SKM-1 (cell line): ENCODE measurements at regions not wholly inside any gene's neighbourhood (a gene's known extent, or its start where the extent isn't known, plus 50 kb on each side); places are given as distances from the start of the nearest gene placed in this dataset.
A peak's percentile ranks its signal among the peaks of the same experiment; 100 is the strongest.

Experiments
- DNase-seq: peaks from one replicate; lab custom pipeline; 2025; ENCODE audit not compliant: unreplicated experiment; lab: John Stamatoyannopoulos, UW

DNA sequence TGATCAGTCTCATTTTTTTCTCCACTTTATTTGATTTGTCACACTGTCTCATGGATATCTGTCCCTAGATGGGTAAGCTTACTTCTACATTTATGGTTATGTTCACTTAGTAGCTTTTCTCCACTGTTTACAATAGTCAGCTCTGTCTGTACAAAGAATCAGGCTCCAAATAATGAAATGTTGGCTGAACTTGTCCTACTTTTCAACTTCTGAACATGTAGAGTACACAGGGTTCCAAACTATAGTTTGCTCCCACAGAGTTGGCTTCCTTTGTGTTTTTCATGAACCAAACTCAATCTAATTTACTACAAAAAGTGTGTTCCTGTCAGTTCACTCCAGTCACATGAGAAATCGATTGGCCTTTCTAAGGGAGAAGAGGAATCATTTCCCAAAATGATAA, 175.0 kb downstream of the CCDC71L start:
- DNase-seq: no peak

DNA sequence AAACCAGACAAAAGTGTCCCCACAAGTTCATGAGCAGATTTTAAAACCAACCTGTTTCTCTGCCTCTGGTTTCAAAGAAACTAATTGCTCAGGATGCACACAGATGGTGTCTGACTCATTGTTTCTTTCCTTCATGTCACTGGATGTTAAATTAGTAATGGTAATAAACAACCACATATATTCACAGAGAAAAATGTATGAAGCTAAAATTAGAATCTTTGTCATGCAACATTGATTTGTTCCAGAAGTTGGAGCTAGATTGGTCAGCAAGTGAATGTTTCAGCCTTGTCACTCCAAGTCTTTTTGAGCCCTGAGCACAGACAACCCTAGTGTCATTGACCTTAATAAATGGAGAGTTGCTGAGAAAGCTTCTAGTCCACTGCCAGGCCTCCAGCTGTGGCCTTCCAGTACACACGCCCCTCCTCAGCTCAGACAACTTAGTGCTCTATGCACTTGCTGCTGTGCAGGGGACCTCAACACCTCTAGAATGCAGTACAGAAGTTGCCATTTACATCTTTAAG, 175.9 kb downstream of the CCDC71L start:
- no peak for DNase-seq

DNA sequence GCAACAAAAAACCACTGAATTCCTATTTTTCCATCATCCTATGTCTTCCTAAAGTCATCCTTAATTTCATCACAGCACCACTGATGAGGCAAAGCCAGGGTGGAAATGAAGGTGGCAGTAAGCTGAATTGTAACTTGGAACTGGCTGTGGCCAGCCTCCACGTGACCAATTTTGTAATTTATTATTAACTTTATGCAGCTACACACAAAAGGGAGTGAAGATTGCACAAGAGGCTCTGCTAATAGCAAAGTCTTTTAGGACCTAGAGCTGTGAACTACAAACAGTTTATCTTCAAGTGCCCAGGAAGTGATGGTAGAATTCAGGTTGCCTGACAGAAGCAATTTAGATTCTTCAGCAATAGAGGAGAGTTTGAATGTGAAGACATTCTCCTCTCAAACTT, 176.4 kb downstream of the CCDC71L start:
- no peak for DNase-seq

DNA sequence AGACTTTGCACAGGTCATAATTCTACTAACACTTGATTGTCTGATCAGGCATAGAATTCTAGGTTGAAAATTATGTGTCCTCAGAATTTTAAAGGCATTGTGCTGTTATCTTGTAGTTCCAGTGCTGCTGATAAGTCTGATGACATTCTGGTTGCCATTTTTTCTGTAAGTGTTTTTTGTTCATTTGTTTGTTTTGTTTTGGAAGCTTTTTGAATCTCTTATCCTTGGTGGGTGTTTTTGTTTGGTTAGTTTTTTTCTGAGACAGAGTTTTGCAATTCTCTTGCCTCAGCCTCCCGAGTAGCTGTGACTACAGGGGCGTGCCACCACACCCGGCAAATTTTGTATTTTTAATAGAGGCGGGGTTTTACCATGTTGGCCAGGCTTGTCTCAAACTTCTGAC, 178.9 kb downstream of the CCDC71L start:
- no peak for DNase-seq

DNA sequence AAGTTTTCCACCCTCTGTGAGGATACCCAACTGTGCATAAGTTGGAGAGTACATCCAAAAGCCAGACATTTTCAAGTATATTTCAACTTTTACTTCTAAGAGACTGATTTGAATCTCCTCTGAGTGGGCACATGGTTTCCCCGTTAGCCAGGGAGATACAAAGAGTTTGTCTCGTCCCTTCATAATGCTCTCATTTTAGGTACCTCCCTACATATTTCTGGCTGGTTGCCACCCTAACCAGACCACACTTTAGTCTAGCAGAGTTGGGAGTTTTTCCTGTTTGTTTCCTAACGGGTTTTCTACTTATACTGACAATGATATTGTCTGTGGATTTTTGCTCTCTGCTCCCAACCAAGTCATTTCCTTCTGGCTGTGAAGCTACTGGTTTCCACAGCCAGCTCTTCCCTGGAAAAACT, 180.3 kb downstream of the CCDC71L start:
- no peak for DNase-seq

DNA sequence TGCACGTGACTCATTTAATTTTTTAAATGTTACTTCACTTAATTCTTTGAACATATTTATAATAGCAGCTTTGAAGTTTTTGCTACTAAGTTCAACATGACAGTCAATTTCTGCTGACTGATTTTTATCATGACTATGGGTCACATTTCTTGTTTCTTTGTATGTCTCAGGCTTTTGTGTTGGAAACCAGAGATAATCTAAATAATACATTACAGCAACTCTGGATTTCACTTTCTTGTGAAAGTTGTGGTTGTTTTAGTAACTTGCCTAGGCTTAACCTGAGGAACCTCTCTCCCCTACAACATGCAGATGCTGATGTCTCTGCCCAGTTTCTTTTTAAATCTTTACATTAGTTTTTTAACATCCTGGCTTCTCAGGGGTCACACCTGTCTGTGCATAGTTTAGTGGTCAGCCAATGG, 180.8 kb downstream of the CCDC71L start:
- no peak for DNase-seq

DNA sequence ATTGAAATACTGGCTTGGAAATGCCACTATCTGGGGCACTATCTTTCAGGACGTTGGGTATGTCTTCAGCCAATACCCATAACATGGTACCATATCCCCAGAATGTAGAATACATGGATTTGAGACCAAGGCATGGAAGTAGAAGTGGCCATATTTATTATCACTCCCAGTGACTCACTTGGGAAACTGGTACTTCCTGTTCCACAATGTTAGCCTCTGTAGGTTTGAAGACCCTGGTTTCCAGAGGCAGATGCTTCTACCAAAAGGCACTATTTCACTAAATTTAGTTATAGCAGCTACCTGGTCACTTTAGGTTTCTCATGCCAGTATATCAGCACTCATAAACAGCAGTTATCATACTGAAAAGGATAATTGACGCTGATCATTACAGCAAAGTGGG, 184.2 kb downstream of the CCDC71L start:
- DNase-seq: no peak

DNA sequence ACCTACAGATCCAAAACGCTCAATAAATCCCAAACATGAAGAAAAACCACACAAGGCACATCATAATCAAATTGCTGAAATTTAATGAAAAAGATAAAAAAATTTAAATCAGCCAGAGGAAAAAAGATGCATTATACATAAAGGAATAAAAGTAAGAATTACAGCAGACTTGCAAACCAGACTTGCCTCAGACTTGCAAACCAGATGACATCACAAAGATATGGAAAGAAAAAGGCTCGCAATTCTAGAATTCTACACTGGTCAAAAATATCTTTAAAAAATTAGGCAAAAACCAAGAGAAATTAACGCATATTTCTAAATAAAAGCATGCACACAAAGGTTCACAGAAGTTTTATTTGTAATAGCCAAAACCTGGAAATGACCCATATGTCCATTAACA, 188.0 kb upstream of the NAMPT start:
- no peak for DNase-seq

DNA sequence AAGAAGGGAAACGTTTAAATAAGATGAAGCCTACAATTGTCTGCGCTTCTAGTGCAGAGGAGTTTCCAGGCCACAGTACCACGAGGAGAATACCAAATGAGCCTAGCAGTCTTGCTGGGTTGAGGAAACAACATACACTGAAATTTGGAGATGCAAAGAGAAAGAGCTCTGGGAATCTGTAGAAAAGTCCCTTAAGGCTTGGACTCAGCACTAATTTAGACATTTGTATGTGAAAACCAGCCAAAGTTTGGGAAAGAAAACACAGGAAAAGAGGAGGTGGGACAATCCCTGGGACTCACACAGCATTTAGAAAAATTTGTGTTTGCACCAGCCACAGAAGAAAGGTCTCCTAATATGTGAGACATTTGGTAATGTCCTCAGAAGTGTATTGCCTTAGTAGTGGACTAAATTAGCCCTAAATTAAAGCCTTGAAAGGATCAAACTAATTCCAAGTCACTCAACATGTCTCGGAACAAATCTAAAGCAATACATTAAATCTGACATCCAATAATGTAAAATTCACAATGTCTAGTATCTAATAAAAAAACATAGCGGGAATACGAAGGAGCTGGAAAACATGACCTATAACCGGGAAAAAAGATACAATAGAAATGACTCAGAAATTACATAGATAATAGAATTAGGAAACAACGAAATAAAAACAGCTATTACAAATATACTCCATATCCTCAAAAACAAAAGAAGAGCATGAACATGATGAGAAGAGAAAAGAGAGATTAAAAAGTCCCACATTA, 187.1 kb upstream of the NAMPT start:
- DNase-seq: no peak

DNA sequence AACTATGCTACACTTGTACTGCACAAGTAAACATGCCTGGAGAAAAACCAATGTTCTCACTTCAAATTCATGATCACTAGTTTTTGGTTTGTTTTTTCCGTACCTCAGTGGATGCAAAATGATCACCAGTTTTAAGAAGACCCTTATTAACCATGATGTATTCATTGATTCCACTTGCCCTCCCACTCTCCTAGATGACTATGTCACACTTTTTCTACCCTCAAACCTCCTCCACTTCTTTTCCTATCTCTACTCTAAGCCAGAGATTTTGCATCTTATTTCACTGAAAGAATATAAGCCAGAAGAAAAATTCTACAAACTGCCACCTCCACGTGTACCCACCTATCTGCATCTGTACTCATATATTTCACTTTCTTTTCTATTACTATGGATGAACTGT, 186.2 kb upstream of the NAMPT start:
- no peak for DNase-seq

DNA sequence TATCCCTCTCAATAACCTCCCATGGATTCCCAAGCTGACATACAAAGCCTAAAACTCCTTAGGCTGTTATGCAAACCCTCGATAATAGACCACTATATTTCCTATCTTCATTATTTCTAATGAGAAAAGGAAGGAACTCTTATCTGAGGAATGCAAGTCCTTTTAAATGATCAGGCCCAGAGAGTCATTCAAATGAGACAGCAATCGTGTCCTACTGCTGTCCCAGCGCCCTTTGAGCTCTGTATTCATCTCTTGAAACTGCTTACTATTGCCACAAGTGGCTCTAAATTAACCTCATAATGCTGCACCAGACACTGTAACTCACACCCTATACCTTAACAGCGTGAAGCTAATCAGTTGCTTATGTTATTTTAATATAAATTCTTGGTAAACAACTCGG, 182.1 kb upstream of the NAMPT start:
- no peak for DNase-seq

DNA sequence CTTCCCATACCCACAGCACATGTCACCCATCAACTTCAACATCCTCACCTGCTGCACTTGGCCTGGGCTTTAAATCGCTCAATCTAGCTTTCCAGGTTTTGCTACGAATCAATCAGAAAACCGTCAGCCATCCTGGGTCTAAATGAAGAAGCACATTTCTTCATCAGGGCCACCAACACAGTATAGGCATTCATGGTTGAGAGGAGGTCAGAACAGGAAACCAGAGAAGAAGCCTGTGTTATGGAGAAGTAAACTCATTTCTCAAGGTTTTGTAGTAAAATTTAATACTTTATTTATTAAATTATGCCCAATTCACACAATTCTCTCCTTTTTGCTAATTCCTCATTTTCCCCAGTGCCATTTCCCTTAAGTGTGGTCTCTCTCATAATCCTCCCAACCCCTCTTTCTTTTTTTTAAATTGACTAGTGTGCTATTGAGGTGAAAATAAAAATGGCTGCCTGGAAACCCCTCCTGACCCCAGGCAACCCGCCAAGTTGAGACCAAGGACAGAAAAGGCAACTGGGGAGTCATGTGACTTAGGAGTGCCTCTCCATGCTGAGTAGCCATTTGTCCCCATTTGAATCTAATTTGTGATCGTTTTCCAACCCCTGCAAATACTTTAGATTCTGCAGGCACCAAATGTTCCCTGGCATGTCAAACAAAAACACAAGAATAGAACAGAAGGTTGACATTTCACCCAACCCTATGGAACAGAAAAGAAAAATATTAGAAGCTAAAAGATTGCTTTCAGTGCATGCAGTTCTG, 181.1 kb upstream of the NAMPT start:
- DNase-seq: no peak

DNA sequence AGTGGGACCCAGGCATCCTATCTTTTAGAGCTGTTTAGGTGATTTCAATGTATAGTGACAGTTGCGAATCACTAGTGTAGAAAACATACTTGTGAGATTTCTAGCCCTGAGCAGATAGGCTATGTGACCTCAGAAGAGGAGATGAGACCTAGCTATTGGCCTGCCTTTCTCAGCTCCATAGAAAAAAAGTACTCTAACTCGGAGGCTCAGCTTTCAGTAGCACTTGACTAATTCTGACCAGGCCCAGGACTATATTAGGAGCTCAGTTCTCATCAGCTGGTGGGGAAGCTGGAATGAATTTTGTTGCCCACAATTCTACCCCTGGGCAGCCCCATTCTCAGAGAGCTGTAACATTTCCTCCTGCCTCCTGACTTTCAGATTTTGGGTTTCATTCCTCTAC, 179.9 kb upstream of the NAMPT start:
- DNase-seq: no peak

DNA sequence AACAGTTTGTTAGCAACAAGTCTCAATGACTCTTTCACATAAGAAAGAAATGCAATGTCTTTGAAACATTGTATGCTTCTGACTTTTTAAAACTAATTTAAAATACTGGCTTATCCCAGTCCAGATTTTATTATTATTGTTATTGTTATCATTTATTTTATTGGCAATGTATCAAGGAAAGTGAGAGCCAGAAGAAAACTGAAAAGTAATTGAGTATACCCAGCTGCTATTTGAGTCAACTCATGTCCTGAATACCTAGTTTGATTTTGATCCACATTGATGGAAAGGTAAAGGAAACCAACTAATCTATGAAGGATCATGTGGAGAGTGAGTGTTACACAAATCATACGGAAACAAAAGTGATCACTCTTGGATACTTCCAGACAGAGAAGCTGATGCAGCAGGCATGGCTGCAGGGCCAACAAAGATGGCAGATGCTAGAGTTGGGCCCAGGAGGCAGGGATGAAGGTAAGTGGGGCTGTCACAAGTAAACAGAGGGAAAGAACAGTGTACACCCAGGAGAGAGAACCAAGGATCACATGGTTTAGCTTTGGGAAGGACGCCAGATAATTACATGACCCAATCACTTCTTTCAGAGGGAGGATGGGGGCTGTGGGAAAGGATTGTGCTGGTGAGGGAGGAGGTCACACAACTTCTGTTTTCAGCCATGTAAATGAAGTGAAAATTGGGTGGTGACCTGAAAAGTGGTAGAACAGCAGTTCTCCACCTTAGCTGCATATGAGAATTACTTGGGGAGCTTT, 179.2 kb upstream of the NAMPT start:
- no peak for DNase-seq

DNA sequence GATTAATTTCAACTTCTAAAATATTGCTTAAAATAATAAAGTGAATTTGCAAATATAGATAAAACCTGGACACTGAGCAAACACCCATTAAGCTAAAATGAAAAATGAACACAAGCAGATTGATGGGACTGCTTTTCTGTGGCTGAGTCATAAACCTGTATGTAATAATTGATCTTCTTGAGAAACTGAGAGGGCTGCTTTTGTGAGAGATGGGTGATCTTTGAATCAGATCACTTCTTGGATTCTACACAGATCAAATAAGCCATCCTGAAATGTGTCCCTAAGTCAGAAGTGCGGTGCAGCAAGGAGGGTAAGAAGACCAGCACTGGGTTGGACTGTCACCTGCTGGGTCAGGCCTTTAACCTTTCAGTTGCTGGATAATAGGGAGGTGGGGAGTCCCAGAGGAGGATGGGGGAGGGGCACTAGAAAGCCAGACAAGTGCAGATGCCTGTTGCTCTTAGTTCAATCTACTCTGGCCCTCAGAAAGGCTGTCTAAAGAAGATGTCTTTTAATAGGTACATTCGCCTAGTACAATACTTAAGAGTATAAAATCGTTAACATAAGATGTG, 178.2 kb upstream of the NAMPT start:
- no peak for DNase-seq

DNA sequence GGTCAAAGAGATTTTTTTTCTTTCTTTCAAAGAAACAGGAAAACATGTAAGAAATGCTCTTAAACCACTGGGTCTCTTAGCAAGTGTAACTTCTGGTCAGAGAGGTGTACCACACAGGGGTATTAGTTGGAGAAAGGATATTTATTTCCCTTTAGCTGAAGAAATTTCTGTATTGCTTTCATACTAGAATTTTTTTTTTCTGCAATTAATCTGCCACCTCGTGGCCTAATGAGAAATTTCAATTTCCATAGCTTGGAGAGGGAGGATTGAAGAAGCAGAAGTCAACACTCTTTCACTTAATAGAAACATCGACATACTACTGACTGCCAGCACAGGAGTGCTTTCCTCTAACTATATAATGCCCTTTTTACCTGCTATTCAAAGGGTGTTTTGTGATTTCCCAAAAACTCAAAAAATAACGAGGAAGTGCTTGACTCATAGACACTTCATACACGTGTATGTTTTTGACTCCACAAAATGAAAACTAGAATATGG, 177.6 kb upstream of the NAMPT start:
- DNase-seq: peak; percentile 53

DNA sequence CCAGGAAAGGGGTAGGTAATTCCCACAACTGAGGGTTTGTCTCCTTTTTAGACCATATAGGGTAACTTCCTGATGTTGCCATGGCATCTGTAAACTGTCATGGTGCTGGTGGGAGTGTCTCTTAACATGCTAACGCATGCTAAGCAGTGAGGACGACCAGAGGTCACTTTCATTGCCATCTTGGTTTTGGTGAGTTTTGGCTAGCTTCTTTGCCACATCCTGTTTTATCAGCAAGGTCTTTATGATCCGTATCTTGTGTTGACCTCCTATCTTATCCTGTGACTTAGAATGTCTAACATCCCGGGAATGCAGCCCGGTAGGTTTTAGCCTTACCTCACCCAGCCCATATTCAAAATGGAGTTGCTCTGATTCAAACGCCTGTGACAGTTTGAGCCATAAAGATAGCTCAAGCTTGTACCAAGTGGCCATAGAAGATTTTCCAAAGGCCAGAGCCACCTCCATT, 176.0 kb upstream of the NAMPT start:
- no peak for DNase-seq

DNA sequence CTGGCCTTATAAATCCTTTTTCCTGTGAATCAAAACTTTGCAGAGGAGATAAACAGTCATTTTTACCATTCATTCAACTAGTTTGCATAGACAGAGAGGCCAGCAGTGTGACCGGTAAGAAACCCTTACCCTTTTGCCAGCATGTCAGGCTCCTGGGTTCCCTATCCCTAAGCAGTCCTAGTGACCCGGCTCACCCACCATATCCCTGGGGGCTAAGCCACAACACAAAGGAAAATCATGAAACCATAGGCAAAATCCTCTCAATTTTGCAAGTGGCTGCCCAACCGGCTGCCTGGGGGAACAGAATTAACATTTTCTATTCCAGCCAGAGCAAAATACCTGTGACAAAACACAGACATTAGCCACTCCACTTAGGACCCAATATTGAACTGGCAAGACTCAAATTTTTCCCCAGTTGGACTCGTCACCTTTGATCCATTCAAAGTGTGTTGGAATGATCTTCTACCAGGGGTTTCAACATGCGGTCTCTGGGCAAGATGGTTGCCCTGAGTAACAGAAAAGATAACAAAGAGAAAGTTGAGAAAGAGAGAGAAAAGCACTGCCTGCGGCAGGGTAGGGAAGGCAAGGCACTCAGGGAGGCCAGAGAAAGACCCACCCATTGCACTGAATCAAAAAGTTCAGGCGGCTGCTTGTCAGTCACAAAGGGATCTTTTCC, 174.8 kb upstream of the NAMPT start:
- DNase-seq: no peak

DNA sequence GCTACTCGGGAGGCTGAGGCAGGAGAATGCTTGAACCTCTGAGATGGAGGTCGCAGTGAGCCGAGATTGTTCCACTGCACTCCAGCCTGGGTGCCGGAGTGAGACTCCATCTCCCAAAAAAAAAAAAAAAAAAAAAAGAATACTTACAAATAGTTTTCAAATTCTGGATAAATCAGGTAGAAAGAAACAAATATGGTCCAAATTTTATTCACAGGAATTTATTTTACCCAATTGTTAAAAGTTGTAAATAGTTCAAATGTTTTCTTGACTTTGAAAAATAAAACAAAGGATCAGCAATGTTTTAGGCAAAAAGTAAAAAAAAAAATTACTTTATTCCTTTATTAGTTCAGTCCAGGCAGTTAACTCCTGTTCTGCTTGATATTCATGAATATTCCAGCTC, 172.9 kb upstream of the NAMPT start:
- DNase-seq: no peak

DNA sequence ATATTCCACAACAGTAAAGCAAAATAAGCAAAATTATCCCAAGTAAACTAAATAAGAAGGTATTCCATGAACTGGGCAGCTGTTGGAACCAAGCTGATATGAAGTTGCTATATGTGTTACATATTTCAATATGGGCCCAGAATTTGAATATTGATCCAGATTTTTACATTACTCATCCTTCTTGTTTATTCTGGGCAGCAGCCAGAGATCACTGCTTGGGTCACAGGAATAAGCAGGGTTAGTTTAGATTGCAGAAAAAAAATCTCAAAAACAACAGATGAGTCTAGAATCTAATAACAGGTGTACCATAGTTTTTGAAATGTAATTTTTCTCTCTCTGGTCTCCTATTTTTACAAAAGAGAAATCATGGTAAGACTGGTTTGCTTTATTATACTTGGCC, 171.5 kb upstream of the NAMPT start:
- no peak for DNase-seq
